HS-5 (cell line): ENCODE measurements at regions not wholly inside any gene's neighbourhood (a gene's known extent, or its start where the extent isn't known, plus 50 kb on each side); places are given as distances from the start of the nearest gene placed in this dataset.

Experiments used
- DNase-seq: peaks from one replicate; pipeline ENCODE4 v3.0.0-alpha.2; 2012; ENCODE audit warnings: low read depth

DNA sequence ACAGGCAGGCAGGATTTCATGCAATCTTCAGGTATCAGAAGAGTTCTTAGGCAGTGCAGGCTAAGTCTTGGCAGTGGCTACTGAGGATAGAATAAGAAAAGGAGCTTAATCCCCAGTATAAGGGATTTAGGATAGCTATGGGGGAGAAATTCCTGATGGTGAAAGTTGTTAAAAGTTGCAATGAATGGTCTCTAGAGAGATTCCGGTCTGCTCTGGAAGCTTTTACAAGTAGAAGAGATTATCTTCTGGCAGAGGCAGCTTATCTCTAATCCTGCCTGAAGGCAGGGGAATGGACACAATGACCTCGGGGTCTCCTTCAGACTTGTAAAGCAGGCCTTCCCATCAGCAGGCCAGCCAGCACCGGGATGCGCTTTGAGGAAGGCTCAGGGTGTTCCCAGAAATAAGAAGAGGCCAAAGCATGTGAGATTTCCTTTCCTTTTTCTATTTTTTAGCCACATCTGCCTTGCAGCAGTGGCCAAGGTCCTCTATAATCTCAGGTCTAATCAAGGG is 253.9 kb upstream of the KLHL29 start:
- DNase-seq: no peak

GRCh38 chr2:23132000-23132399 is 253.0 kb upstream of the KLHL29 start:
- no peak for DNase-seq

GRCh38 chr2:23132823-23133595 is 252.0 kb upstream of the KLHL29 start:
- DNase-seq: no peak

GRCh38 chr2:23134726-23135125 is 250.3 kb upstream of the KLHL29 start:
- no peak for DNase-seq

DNA sequence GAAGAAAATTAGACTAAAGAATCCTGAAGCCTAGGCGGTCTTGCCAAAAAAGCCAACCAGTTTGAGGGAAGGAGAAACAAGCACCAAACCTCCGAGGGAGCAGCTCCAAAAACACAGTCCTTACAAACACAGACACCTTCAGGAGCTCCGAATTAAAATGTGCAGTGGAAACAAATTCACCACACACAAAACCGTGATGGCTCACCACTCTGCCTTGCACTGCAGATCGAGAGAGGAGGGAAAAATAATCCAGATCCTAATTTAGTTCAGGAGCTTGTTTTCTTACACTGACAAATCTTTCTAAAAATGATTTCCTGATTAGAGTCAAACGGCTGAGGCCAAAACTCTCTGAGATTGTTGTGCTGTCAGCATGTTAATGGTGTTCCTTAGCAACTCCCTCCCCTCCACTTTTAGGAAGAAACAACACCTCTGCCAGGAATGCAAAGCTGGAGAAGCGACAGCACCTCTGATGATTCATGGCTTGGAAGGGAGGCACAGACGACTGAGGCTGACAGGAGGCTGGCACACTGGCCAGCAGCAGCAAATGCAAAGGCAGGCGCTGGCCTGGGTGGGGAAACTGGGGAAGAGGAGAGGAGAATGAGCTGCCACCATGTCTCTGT is 249.4 kb upstream of the KLHL29 start:
- DNase-seq: no peak

GRCh38 chr2:23137166-23137565 is 247.8 kb upstream of the KLHL29 start:
- DNase-seq: no peak

GRCh38 chr2:23138701-23139100 is 246.3 kb upstream of the KLHL29 start:
- DNase-seq: no peak

DNA sequence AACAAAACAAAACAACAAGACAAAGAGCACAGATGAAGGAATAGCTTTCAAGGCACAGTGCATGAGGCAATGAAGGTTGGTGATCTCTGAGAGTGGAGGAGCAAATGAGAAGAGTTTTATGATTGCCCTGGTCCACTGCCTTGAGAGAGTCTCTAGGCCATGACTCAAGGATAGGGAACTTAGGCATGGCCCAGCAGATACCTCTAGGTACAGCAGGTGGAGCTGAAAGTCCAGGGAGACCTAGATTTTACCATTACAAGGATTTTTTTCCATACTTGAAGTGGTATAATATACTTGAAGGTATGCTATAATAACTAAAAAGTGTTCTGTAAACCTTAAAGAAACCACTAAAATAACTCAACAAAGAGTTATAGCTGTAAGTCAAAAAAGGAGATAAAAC is 239.5 kb upstream of the KLHL29 start:
- no peak for DNase-seq

- DNase-seq: no peak
Observed at GRCh38 chr2:23146011-23146410, 239.0 kb upstream of the KLHL29 start.

GRCh38 chr2:23148342-23148741 is 236.6 kb upstream of the KLHL29 start:
- DNase-seq: no peak

- no peak for DNase-seq
Observed at GRCh38 chr2:23149777-23150176, 235.2 kb upstream of the KLHL29 start.

GRCh38 chr2:23153484-23153883 is 231.5 kb upstream of the KLHL29 start:
- no peak for DNase-seq

DNA sequence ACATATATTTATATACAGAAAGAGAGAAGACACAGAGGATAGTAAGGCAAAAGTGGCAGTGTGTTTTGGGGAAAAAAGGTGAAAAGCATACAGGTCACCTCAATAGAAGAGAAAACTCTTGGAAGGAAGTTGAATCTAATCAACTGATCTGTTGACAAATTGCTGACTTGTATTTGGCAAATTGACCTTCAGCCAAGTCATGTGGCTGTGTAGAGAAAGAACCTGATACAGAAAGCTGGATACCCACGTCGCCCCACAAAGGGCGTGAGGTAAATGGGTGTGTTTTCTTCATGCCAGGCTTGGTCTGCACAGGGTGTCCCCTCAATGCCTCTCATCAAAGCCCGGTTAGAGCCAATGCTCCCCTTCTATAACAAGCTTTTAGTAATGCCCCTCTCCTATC is 230.0 kb upstream of the KLHL29 start:
- DNase-seq: no peak

DNA sequence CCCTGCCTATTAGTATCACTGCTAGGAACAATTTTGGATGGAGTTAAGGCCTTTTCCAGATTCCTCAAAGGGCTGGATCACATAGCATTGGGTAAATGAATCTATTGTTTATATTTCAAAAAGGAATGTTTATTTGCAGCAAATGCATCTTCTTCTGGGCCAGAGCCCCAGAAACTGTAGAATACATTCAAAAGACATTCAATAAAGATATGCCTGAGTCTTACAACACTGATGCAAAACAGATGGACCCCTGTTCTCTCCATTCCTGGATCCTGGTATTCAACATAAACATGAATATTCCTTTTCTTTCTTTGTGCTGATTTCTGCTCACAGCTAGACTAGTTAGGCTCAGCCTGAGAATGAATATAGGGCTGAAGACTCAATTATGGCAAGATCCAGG is 227.2 kb upstream of the KLHL29 start:
- DNase-seq: no peak

GRCh38 chr2:23158306-23158705 is 226.7 kb upstream of the KLHL29 start:
- no peak for DNase-seq

DNA sequence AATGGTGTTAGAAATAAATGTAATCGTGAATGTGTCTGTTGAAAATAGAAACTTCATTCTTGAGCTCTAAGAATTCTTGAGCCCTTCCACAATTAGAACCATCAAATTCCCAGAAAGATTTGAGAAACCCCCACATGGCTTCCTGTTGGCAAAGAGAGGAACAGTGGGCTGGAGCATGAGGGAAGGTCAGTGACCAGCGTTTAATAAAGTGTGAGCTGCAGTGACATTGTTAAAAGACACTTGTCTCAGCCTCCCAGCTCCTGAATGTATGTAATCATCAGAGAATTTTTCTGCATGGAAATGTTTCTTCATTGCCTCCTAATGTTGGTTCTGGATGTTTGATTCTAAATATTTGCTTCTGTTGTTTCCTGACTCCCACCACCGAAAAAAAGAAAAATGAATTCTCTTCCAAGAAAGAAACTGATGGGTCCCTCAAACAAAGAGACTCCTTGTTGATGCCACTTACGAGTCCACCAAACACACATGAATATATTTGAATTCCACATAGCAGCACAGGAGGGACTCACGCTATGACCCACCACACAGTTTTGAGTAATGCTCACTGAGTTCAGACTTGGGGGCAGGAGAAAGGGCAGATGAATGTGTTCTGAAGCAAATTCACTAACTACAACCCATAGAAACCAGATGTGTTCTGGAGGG is 225.1 kb upstream of the KLHL29 start:
- DNase-seq: no peak

DNA sequence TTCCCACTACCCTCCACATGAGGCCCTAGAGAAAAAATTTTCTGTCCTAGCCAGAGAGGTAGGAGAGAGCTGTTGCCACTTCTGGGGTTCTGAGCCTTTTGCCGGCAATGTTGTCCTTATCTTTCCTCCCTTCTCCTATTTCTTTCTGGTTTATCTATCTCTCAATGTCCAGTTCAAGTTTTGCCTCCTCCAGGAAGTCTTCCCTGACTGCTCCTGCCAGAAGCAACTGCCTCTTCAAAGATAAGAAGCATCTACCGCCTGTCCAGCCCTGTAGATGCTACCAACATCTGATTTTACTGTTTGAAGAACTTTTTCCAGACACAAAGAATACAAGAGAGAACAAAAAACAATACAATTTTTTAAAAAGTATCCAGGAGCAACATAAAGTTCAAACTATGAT is 220.8 kb upstream of the KLHL29 start:
- no peak for DNase-seq

DNA sequence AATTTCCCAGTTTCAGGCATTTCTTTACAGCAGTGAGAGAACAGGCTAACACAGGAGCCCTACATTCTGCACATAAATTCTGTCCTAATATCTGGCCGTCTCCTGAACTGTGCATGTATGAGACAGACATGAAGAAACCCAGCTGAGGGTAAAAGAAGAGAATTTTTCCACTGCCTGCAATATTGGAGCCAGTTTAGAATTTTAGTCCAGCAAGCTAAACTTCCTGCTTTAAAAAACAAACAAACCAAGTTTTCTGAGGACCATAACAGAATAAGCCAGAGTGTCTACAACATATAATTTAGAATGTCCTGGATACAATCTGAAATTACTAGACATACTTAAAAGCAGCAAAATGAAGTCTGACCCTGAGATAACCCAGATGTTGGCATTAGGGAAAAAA is 215.1 kb upstream of the KLHL29 start:
- no peak for DNase-seq

DNA sequence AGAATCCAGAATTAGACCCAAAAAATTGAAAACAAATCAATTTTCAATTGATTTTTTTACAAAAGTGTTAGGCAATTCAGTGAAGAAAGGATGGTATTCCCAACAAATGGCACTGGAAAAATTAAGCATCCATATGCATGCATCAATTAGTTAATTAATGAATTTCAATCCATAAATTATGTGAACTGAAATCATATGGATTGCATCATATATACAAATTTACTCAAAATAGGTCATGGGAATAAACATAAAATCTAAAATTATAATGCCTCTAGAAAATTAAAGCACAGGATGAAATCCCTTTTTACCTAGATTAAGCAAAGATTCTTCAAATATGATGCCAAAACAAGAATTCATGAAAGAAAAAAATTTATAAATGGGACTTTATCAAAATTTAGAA is 213.9 kb upstream of the KLHL29 start:
- DNase-seq: no peak

DNA sequence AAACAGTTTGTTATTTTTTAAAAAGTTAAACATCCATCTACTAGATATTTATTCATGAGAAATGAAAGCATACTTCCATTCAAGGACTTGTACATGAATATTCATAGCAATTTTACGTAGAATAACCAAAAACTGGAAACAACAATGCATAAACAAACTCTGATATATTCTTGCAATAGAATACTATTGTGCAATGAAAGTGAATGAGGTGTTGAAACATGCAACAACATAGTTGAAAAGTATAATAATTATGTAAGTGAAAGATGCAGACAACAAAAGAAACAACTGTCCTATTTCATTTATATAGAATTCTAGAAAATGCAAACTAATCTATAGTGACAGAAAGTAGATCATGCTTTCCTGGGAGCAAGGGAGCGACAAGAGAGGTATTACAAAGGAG is 206.6 kb upstream of the KLHL29 start:
- DNase-seq: no peak

GRCh38 chr2:23183733-23184132 is 201.2 kb upstream of the KLHL29 start:
- DNase-seq: no peak

- no peak for DNase-seq
Observed at GRCh38 chr2:23198316-23199114, 186.5 kb upstream of the KLHL29 start.
